ENCODE measurements at regions not wholly inside any gene's neighbourhood (a gene's known extent, or its start where the extent isn't known, plus 50 kb on each side); places are given as distances from the start of the nearest gene placed in this dataset.

DNA sequence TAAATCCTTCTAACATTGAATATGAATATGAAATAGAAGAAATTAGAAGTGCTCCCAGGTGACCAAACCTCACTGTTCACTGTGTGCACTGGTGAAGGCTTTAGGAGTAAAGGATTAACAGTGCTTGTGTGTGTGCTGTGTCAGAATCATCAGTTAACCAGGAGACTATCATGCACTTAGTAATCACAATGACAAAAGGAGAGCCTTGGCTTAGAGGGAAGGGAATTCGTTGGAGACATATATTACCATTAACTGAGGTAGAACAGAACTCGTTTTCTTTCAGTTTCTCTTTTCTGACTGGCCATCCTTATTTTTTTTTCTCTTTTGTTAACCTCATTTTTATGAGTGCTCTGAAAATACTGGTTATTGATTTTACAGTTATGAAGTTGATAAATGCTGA, 213.3 kb upstream of the GBE1 start:
- no peak for DNase-seq (ENCODE audit: low read depth, low spot score)

GRCh38 chr3:81968658-81969057, 207.2 kb upstream of the GBE1 start:
- peak; percentile 8 for DNase-seq (ENCODE audit: low read depth, low spot score)

DNA sequence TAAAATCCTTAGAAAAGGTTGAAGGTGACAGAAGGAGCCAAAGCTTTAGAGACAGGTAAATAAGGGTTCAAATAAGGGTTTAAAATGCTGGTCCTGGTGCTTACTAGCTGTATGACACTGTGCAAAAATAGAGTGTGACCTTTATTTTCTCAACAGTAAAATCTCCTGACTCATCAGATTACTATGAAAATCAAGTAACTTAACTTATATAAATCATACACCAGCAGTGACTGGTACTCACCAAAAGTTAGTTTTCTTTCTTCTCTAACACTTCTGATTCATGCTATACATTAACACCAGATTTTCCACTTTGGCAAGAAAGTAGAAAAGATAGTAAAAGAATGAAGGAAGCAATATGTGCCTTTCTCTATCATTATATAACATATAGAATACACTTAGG, 205.9 kb upstream of the GBE1 start:
- DNase-seq (ENCODE audit: low read depth, low spot score), result no peak

DNA sequence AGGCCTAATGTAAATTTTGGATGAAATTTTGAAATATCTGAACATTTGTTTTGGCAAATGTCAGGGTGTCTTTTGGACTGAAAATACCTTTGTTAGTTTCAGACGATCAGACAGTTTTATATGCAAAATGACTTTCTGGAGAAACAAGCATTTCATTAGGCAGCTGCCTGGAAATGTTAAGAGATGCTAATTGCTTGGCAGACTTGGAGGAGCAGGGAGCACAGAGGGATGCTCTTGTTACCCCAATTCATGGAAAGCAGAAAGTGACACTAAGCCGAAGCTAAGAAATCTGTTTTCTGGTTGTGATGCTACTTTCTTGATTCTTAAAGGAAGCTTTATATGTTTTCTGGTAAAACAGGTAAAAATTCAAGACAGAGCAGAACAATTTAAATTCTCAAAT, 204.3 kb upstream of the GBE1 start:
- DNase-seq (ENCODE audit: low read depth, low spot score), result no peak

GRCh38 chr3:81962396-81962795, 201.0 kb upstream of the GBE1 start:
- DNase-seq (ENCODE audit: low read depth, low spot score), result no peak

DNA sequence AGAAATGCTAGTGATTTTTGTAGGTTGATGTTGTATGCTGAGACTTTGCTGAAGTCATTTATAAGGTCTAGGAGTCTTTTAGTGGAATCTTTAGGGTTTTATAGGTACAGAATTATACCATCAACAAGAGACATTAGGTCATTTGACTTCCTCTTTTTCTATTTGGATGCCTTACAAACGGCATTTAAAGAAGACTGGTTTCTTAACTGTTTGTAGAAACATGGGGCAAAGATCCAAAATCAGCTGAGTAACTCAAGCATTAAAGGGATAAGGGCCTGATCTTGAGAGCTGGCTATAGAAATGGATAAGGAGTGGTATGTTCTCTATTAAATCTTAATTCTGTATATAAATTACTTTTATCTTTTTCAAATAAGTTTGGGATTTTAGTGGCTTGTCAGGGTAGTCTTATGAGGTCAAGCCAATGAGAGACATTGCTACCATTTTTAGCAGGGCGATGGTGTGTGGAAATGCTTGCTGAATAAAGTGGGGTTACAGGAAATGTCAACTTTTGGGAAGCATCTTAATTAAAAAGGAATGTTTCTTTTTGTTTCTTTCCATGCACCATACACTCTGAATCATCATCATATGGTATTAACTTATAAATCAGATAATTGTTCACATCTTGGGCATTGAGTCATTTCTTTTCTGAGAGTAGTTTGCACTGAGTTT, 197.7 kb upstream of the GBE1 start:
- no peak for DNase-seq (ENCODE audit: low read depth, low spot score)

- DNase-seq (ENCODE audit: low read depth, low spot score), result no peak
These were observed 194.4 kb upstream of the GBE1 start for GRCh38 chr3:81955878-81956277.

GRCh38 chr3:81953111-81953510, 191.7 kb upstream of the GBE1 start:
- DNase-seq (ENCODE audit: low read depth, low spot score), result no peak

DNA sequence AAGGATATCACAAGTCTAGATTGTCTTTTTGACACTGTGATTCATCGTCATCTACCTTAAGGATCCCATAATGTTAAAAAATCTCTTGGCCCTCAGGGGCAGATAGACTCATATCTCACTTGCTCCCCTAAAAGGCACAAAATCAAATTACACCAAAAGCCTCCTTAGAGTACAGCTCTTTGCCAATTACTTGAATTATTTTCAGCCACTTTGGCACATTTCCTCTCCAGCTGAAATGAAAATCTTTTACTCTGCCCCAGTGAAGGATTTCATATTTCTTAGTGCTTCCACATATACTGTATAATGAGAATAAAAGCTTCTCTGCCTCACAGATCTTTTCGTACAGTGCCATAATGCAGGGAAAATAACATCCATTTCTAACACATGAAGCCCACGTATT, 190.7 kb upstream of the GBE1 start:
- DNase-seq (ENCODE audit: low read depth, low spot score), result no peak

GRCh38 chr3:81951636-81952035, 190.2 kb upstream of the GBE1 start:
- no peak for DNase-seq (ENCODE audit: low read depth, low spot score)

GRCh38 chr3:81951106-81951505, 189.7 kb upstream of the GBE1 start:
- DNase-seq (ENCODE audit: low read depth, low spot score), result no peak

DNA sequence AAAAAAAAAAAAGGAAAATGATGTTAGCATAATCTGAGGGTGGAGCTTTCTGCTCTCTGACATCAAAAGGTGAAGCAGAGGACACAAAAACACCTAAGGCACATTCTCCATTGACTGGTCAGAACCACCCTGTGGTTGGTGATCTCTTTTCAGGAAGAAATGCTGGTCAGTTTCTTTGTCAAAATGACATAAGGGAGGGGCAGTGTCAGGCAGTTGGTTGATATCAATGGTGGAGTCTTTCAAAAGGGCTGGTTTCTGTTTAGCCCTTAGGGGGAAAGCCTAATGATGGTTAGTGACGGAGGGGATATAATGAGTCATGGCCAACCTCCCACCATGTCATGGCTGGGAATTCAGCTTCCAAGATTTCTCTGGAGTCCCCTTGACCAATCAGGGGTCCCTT, 185.9 kb upstream of the GBE1 start:
- DNase-seq (ENCODE audit: low read depth, low spot score), result peak; percentile 83

DNA sequence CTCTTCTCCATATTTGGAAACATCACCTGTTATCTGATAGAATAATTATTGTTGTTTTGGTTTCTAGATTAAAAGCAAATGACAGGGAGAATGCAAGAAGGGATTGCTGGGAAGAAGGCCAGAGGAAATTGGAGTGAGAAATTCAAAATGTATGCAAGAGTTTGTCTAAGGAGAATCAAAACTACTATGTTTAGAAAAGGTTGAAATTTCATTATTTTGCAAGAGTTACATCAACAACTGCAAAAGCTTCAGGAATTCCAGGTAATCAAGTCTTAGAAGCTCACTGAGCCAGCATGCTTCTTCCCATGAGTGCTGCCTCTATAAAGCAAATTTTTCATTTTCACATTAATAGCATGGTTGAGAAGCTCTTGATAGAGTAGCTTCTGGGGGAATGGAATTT, 177.2 kb upstream of the GBE1 start:
- DNase-seq (ENCODE audit: low read depth, low spot score), result no peak

- no peak for DNase-seq (ENCODE audit: low read depth, low spot score)
These were observed 175.4 kb upstream of the GBE1 start for GRCh38 chr3:81936817-81937216.

GRCh38 chr3:81932681-81933080, 171.2 kb upstream of the GBE1 start:
- DNase-seq (ENCODE audit: low read depth, low spot score), result no peak

- no peak for DNase-seq (ENCODE audit: low read depth, low spot score)
These were observed 170.1 kb upstream of the GBE1 start for GRCh38 chr3:81931265-81932251.

GRCh38 chr3:81929697-81930096, 168.3 kb upstream of the GBE1 start:
- no peak for DNase-seq (ENCODE audit: low read depth, low spot score)

DNA sequence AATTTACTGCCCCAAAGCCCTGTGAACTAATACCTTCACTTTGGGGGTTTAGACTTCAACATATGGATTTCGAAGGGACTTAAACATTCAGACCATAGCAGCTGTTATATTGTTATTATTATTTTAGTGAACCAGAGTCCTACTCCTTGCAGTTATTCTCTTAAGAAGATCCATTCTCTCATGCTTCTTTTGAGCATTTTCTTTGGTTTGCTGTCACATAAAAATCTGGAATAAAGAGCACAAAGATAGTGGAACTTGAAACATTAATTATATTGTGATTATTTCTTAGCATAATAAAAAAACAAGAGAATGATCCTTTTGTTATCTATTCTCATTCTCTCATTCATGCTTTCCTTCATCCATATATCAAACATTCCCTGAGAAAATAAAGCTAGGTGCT, 166.4 kb upstream of the GBE1 start:
- DNase-seq (ENCODE audit: low read depth, low spot score), result no peak

DNA sequence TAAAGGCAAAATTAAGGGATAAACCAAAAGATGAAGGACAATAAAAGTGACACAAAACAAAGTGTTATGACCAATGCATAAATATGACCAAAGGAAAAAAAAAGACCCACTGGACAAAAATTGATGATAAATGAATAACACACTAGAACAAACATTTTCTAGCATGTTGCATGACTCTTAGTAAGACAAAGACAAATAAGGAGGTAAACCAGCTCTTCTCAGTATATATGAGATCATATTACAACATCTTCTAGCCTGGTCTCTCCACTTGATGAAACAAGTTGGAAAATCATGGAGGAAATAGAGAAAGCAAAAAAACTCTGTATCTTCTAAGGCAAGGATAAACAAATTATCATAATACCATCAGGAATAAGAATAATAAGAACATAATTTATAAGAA, 163.9 kb upstream of the GBE1 start:
- no peak for DNase-seq (ENCODE audit: low read depth, low spot score)

GRCh38 chr3:81923038-81923437, 161.6 kb upstream of the GBE1 start:
- no peak for DNase-seq (ENCODE audit: low read depth, low spot score)

- DNase-seq (ENCODE audit: low read depth, low spot score), result no peak
These were observed 161.0 kb upstream of the GBE1 start for GRCh38 chr3:81922404-81922803.

DNA sequence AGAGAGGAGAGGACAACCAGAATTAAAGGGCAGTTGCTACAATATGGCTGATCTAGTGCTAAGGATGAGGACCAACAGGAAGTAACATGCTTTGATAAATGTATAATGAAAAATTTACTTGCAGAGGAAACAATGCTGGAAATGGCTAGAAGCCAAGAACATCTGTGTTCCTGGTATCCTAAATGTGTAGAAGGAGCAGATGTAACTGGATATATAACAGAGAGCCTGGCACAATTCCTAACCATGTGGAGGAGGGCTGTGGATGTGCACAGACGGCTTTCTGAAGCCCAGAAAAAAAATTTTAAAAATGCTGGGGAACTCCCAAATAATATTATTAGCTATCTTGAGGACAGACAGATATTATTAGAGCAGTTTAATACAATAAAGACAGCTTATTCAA, 159.4 kb upstream of the GBE1 start:
- no peak for DNase-seq (ENCODE audit: low read depth, low spot score)

DNA sequence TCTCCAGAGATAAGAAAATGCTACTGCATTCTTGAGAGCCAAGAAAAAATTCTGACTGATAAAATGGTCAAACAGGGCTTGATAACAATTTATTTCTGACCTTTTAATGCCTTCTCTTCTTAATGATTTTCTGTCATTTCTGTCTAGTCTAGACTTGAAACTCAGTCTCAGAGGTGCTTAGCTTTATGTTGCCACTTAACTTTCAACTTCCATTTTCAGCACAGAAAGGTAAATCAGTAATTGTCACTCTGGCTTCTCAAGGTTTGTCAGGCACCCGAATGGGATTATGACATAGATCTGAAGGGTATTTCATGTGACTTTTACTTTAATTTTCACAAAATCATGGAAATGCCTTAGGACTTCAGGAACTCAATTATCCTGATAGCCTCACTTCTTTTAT, 155.4 kb upstream of the GBE1 start:
- DNase-seq (ENCODE audit: low read depth, low spot score), result no peak

Measured in ELF-1 (cell line).